Liver (tissue), 8 donors: ENCODE measurements at regions not wholly inside any gene's neighbourhood (a gene's known extent, or its start where the extent isn't known, plus 50 kb on each side); places are given as distances from the start of the nearest gene placed in this dataset.
"Not testable (repeated sequence)": the region's sequence is repeated elsewhere in the genome, so short reads cannot be mapped to it uniquely, and the experiment has no call there.

Experiments used
- DNase-seq: peaks from one replicate; pipeline ENCODE4 v3.0.0-alpha.2; 2017; ENCODE audit warnings: low spot score
- H3K27ac ChIP-seq, 2 donors: one replicate each; pipeline ENCODE4 v1.7.0; 2013; ENCODE audit warnings: inconsistent platforms in 2 of 2, low read length in 2 of 2, control low read depth in 1 of 2, low read depth in 1 of 2, mild to moderate bottlenecking in 1 of 2
- H3K27me3 ChIP-seq, 4 donors: one replicate each; pipeline versions ENCODE4 v1.6.1 to v1.7.0; 2013; ENCODE audit warnings: low read length in 3 of 4, inconsistent platforms in 1 of 4, mild to moderate bottlenecking in 1 of 4, moderate library complexity in 1 of 4; ENCODE audit not compliant: control insufficient read depth in 4 of 4, insufficient read depth in 4 of 4
- H3K36me3 ChIP-seq, 4 donors: one replicate each; pipeline versions ENCODE4 v1.6.1 to v1.7.0; 2013; ENCODE audit warnings: low read length in 3 of 4, mild to moderate bottlenecking in 3 of 4, low read depth in 1 of 4, moderate library complexity in 1 of 4; ENCODE audit not compliant: control insufficient read depth in 4 of 4, insufficient read depth in 3 of 4
- H3K4me1 ChIP-seq, 4 donors: one replicate each; pipeline versions ENCODE4 v1.6.1 to v1.7.0; 2013; ENCODE audit warnings: low read length in 3 of 4, mild to moderate bottlenecking in 3 of 4, moderate library complexity in 1 of 4; ENCODE audit not compliant: control insufficient read depth in 4 of 4, insufficient read depth in 4 of 4
- H3K4me3 ChIP-seq, 3 donors: one replicate each; pipeline versions ENCODE4 v1.6.1 to v1.7.0; 2013; ENCODE audit warnings: low read length in 3 of 3, control low read depth in 1 of 3, low read depth in 1 of 3, mild to moderate bottlenecking in 1 of 3
- H3K9ac ChIP-seq, 2 donors: one replicate each; pipeline ENCODE4 v1.7.0; 2013; ENCODE audit warnings: low read length in 2 of 2, mild to moderate bottlenecking in 2 of 2, moderate library complexity in 2 of 2, control low read depth in 1 of 2, low read depth in 1 of 2
- H3K9me3 ChIP-seq, 4 donors: one replicate each; pipeline versions ENCODE4 v1.6.1 to v1.7.0; 2013; ENCODE audit warnings: low read length in 3 of 4; ENCODE audit not compliant: control insufficient read depth in 4 of 4
- ATF3 ChIP-seq: IDR thresholded peaks from 2 replicates; pipeline ENCODE4 v1.6.1; 2016; ENCODE audit warnings: antibody characterized with exemption
- CTCF ChIP-seq: fragments of 150-350 bp; IDR thresholded peaks from 2 replicates; pipeline ENCODE4 v1.5.1; 2017; ENCODE audit warnings: improper control_type of control experiment, low read depth, low read length; ENCODE audit not compliant: missing input control
- HNF4A ChIP-seq, 2 donors: conservative IDR thresholded peaks; 2 replicates each; pipeline ENCODE4 v1.6.1; 2016; ENCODE audit warnings: antibody characterized with exemption in 2 of 2, mild to moderate bottlenecking in 2 of 2
- NR2F2 ChIP-seq: IDR thresholded peaks from 2 replicates; pipeline ENCODE4 v1.6.1; 2016; ENCODE audit warnings: antibody characterized with exemption
- RAD21 ChIP-seq, 2 donors: IDR thresholded peaks; 2 replicates each; pipeline ENCODE4 v1.6.1; 2016; ENCODE audit warnings: antibody characterized with exemption in 2 of 2, mild to moderate bottlenecking in 2 of 2
- RXRA ChIP-seq, 2 donors: IDR thresholded peaks; 2 replicates each; pipeline ENCODE4 v1.6.1; 2017 to 2018; ENCODE audit warnings: antibody characterized with exemption in 2 of 2, mild to moderate bottlenecking in 1 of 2
- SP1 ChIP-seq: IDR thresholded peaks from 2 replicates; pipeline ENCODE4 v1.6.1; 2018; ENCODE audit warnings: antibody characterized with exemption, mild to moderate bottlenecking
- WGBS: extraction: QIAGEN DNeasy Blood & Tissue Kit; methylation state at CpG from one replicate; pipeline ENCODE4 v1.1.7; 2013; 5-methylcytosine and 5-hydroxymethylcytosine counted together
- TF ChIP-seq, protein P1 (sequence below): IDR thresholded peaks from 2 replicates; pipeline ENCODE4 v1.6.1; 2016; ENCODE audit warnings: antibody characterized with exemption, mild to moderate bottlenecking
- donor health status: healthy.
- donor health status: healthy.
- donor health status: healthy.
- donor health status: healthy.
- donor health status: healthy.

DNA sequence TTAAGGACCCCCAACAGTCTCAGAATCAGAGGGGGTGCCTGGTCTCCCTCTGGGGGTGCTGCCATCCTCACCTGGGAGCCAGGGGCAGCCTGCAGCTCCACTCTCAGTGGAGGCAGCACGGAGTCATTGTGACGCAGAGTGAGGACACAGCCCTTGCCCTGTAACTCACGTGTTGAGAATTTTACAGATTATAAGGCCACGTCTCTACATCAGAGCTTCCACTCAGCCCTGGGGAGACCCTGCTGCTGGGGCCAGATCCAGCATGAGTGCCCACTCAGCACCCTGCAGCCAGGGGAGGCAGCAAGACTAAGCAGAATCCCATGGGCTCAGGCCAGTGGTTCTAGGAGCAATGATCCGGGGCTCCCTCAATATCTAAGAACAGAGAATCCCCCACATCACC lies 137.4 kb upstream of the AFDN start:
- Histone ChIP-seq H3K36me3 (no peaks in the 10 kb centered on the region), H3K9me3 (no peaks in the 10 kb centered on the region), H3K27me3 (no peaks in the 10 kb centered on the region), H3K4me1 (peaks cover 3 to 9% (median 5%) of the 10 kb centered on the region in 4 donors), H3K4me3 (no peak overlapping the region), H3K9ac (no peak overlapping the region), H3K27ac (peak overlapping the region in 1 of 2 donors; percentile 15)
- TF ChIP-seq HNF4A (conservative IDR thresholded peaks at IDR 0.05): no peak
- 93% methylated on average over 5 of the region's 5 CpGs for WGBS
- DNase-seq: no peak

DNA sequence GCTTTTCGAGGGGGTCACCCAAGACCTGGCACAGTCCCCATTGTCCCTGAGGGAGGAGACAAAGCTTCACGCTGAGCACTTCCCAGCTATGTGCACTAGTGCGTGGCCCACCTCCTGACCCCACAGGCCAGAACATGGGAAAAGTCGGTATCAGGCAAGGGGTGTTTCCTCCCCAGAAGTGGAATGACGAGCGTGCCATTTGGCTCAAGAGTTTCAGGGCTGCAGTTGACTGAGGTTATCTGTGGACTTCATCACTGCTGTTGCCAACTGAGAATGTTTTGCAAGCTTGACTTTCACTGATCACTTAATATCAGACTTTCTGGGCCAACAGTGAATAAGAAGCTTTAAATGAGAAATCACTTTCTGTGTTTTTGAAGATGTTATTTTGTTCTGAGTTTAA lies 137.0 kb upstream of the AFDN start:
- WGBS: 44% methylated on average over 6 of the region's 6 CpGs
- H3K9ac ChIP-seq: no peak overlapping the region
- H3K4me3 ChIP-seq: no peak overlapping the region
- no peaks in the 10 kb centered on the region for H3K36me3 ChIP-seq
- TF ChIP-seq RAD21 (IDR thresholded peaks at IDR 0.05) (peak; percentile 42 to 67), ATF3 (no peak), RXRA (IDR thresholded peaks at IDR 0.05) (peak; percentile 56 to 68), SP1 (peak; percentile 50), NR2F2 (peak; percentile 96), CTCF (no peak), HNF4A (conservative IDR thresholded peaks at IDR 0.05) (peak; percentile 44 to 59)
- TF ChIP-seq, protein P1, sequence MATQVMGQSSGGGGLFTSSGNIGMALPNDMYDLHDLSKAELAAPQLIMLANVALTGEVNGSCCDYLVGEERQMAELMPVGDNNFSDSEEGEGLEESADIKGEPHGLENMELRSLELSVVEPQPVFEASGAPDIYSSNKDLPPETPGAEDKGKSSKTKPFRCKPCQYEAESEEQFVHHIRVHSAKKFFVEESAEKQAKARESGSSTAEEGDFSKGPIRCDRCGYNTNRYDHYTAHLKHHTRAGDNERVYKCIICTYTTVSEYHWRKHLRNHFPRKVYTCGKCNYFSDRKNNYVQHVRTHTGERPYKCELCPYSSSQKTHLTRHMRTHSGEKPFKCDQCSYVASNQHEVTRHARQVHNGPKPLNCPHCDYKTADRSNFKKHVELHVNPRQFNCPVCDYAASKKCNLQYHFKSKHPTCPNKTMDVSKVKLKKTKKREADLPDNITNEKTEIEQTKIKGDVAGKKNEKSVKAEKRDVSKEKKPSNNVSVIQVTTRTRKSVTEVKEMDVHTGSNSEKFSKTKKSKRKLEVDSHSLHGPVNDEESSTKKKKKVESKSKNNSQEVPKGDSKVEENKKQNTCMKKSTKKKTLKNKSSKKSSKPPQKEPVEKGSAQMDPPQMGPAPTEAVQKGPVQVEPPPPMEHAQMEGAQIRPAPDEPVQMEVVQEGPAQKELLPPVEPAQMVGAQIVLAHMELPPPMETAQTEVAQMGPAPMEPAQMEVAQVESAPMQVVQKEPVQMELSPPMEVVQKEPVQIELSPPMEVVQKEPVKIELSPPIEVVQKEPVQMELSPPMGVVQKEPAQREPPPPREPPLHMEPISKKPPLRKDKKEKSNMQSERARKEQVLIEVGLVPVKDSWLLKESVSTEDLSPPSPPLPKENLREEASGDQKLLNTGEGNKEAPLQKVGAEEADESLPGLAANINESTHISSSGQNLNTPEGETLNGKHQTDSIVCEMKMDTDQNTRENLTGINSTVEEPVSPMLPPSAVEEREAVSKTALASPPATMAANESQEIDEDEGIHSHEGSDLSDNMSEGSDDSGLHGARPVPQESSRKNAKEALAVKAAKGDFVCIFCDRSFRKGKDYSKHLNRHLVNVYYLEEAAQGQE: peak; percentile 39
- peaks cover 3 to 5% (median 5%) of the 10 kb centered on the region in 4 donors for H3K4me1 ChIP-seq
- H3K9me3 ChIP-seq: no peaks in the 10 kb centered on the region
- no peaks in the 10 kb centered on the region for H3K27me3 ChIP-seq
- DNase-seq: no peak
- peak overlapping the region in 1 of 2 donors; percentile 15 for H3K27ac ChIP-seq

DNA sequence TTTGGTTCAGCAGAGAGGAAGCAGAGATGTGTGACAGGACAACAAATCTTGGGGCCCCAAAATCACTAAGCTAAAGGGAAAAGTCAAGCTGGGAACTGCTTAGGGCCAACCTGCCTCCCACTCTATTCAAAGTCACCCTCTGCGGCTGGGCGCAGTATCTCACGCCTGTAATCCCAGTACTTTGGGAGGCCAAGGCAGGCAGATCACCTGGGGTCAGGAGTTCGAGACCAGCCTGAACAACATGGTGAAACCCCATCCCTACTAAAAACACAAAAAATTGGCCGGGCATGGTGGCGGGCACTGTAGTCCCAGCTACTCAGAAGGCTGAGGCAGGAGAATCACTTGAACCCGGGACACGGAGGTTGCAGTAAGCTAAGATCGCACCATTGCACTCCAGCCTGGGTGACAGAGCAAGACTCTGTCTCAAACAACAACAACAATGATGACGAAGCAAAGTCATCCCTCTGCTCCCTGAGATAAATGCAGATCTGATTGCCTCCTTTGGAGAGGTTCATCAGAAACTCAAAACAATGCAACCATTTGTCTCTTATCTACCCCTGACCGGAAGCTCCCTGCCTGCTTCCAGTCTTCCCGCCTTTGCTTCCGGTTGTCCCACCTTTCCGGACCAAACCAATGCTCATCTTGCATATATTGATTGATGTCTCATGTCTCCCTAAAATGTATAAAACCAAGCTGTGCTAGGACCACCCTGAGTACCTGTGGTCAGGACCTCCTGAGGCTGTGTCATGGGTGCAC lies 136.4 kb upstream of the AFDN start:
- H3K27me3 ChIP-seq, H3K4me3 ChIP-seq, H3K36me3 ChIP-seq, H3K27ac ChIP-seq, H3K9ac ChIP-seq, H3K4me1 ChIP-seq, H3K9me3 ChIP-seq, DNase-seq: not testable (repeated sequence)
- WGBS: 92% methylated on average over 14 of the region's 14 CpGs
